ENCODE measurements at regions not wholly inside any gene's neighbourhood (a gene's known extent, or its start where the extent isn't known, plus 50 kb on each side); places are given as distances from the start of the nearest gene placed in this dataset.
"Not testable (repeated sequence)": the region's sequence is repeated elsewhere in the genome, so short reads cannot be mapped to it uniquely, and the experiment has no call there.

- TF ChIP-seq CTCF (IDR thresholded peaks at IDR 0.05; ENCODE audit: low read depth, low read length, missing control alignments) = no peak
- no peak for DNase-seq (ENCODE audit: low read depth)
- H3K4me3 ChIP-seq (ENCODE audit: low read depth, low read length) = no peak overlapping the region
These were observed 2338.4 kb downstream of the TP53TG3F start for GRCh38 chr16:35797811-35798210.

DNA sequence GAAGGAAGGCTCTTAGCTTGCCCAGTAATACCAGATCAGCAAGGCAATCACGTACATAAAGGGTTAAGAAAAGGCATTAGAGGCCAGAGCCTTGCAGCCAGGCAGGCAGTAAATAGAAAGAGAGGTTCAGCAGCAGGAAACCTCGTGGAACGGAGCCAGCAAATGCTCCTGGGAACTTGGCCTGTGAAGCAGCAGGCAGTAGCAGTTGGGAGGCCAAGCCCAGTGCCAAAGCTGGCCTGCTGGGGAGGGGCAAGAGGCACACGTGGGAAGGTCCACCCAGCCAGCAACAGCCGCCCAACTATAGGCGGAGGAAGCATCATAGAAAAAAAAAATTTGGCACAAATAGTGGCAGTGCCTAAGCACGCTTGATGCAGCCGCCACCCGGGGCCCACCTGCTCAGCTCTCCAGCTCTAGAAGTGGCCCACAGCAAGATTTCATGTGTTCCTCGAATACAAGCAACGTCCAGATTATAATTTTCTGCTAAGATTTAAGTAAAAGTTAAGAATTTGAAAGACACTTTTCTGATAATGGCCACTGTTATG lies 2339.5 kb downstream of the TP53TG3F start:
- DNase-seq (ENCODE audit: low read depth) = no peak
- no peak overlapping the region for H3K4me3 ChIP-seq (ENCODE audit: low read depth, low read length)
- TF ChIP-seq CTCF (IDR thresholded peaks at IDR 0.05; ENCODE audit: low read depth, low read length, missing control alignments) = no peak

DNA sequence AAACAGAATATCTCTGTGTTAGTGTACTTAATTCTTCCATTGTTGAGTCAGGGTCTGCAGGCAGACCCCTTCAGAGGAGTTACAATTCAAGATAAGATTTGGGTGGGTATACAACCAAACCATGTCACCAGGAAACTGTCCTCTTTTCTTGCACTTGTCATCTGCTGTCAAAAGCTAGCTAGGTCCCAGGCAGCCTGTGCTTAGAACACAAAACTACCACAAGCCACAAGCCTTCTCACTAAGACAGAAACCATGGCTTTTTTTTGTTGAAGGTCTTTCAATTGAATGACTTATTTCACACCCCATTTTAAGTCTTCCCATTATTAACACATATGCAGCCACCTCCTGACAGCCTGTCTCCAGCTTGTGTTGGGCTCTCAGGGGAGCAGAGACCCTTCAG lies 2345.1 kb downstream of the TP53TG3F start:
- not testable (repeated sequence) for DNase-seq (ENCODE audit: low read depth); H3K4me3 ChIP-seq (ENCODE audit: low read depth, low read length)

- no peak overlapping the region for H3K4me3 ChIP-seq (ENCODE audit: low read depth, low read length)
- DNase-seq (ENCODE audit: low read depth) = no peak
- no peak for TF ChIP-seq CTCF (IDR thresholded peaks at IDR 0.05; ENCODE audit: low read depth, low read length, missing control alignments)
These were observed 2363.9 kb downstream of the TP53TG3F start for GRCh38 chr16:35823342-35823741.

DNA sequence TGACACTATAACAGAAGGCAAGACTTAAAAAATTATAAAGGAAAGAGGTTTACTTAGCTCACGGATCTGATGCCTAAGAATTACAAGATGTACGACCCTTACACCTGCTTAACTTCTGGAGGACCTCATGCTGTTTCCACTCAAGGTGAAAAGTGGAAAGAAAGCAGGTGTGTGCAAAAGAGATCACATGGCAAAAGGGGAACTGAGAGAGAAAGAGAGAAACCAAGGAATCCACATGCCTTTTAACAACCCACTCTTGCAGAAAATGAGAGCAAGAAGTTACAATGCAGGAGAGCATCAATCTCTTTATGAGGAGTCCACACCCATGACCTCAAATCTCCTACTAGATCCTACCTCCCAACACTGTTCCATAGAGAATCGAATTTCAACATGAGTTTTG lies 2382.2 kb downstream of the TP53TG3F start:
- TF ChIP-seq CTCF (IDR thresholded peaks at IDR 0.05; ENCODE audit: low read depth, low read length, missing control alignments) = no peak
- no peak overlapping the region for H3K4me3 ChIP-seq (ENCODE audit: low read depth, low read length)
- DNase-seq (ENCODE audit: low read depth) = no peak

- DNase-seq (ENCODE audit: low read depth) = no peak
- TF ChIP-seq CTCF (IDR thresholded peaks at IDR 0.05; ENCODE audit: low read depth, low read length, missing control alignments) = no peak
- H3K4me3 ChIP-seq (ENCODE audit: low read depth, low read length) = no peak overlapping the region
These were observed 2402.8 kb downstream of the TP53TG3F start for GRCh38 chr16:35862242-35862641.

DNA sequence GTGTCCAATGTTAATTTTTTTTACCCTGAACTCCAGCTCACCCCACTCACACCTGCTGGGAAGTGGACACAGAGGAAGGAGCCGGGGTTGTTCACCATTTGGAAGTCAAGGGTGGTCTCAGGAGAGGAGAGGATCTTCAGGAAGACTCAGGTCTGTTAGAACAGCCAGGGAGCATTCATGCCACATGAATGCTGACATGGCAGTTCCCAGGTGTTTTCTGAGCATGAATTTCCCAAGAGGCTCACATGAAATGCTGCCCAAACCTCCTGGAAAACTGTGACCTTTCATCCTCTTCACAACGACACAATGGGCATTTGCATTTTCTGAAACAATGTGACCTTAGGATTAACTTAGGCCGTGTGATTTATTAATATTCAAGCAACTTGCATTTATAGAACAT lies 2409.2 kb downstream of the TP53TG3F start:
- TF ChIP-seq CTCF (IDR thresholded peaks at IDR 0.05; ENCODE audit: low read depth, low read length, missing control alignments) = no peak
- H3K4me3 ChIP-seq (ENCODE audit: low read depth, low read length) = no peak overlapping the region
- no peak for DNase-seq (ENCODE audit: low read depth)

Measured in GM12864 (cell line).